ENCODE measurements at regions not wholly inside any gene's neighbourhood (a gene's known extent, or its start where the extent isn't known, plus 50 kb on each side); places are given as distances from the start of the nearest gene placed in this dataset.

DNA sequence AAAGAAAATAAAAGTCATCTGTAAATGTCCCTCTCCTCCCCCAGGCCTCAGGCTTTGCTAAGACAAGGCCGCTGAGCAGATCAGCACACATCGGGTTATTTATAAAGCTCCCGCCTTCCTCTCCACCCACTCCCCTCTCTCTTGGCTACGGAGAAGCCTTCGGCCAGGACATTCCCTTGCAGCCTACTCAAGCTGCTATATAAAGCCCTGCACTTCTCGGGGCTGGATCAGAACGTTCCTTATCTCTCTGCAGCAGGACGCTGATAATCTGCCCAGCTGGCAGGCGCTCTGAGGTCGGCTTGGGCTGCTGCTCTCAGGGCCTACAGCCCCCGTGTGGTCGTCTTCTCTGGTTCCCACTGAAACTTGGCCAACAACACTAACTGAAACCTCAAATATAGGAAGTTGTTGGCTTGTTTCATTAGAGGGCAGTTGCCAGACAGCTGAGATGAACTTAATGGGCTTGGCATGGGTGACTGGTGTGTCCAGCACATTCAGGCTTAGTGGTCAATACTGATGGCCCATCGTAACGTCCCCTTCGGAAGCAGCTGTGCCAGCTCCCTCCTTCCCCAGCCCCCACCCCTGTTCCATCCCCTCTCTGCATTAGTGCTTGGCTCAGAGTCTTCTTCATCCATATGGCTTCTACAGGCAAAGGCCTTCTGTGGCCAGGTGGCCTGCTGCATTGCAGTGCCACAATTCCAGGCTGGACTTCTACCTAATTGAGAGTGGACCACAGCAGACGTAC is 64.6 kb downstream of the IER5 start:
- Mint-ChIP-seq H3K27ac (ENCODE audit: unreplicated experiment) (peak overlapping the region; percentile 41), H3K4me1 (ENCODE audit: low read depth, unreplicated experiment) (peaks cover 15% of the 10 kb centered on the region), H3K36me3 (ENCODE audit: low read depth, unreplicated experiment) (no peaks in the 10 kb centered on the region), H3K4me3 (ENCODE audit: unreplicated experiment) (peak overlapping the region; percentile 58), H3K9me3 (ENCODE audit: unreplicated experiment) (no peaks in the 10 kb centered on the region), H3K27me3 (ENCODE audit: low read depth, unreplicated experiment) (peaks cover 4% of the 10 kb centered on the region)
- Histone ChIP-seq H4K20me1 (ENCODE audit: insufficient read depth, low read length) (no peaks in the 10 kb centered on the region), H3K27me3 (ENCODE audit: insufficient read depth, low read length) (peaks cover 2% of the 10 kb centered on the region), H3K27ac (ENCODE audit: low read depth, low read length) (no peak overlapping the region), H3K4me1 (ENCODE audit: insufficient read depth, low read length) (peaks cover 14% of the 10 kb centered on the region), H3K9ac (ENCODE audit: low read length) (peak overlapping the region; percentile 56), H2AFZ (ENCODE audit: low read depth, low read length) (peak overlapping the region; percentile 74), H3K4me2 (ENCODE audit: low read length) (peak overlapping the region; percentile 72), H3K4me3 (ENCODE audit: insufficient read depth, low read depth, low read length) (no peak overlapping the region), H3K79me2 (ENCODE audit: insufficient read depth, low read length) (no peaks in the 10 kb centered on the region), H3K9me3 (ENCODE audit: insufficient read depth, low read depth, low read length) (no peaks in the 10 kb centered on the region), H3K36me3 (ENCODE audit: insufficient read depth, low read length) (no peaks in the 10 kb centered on the region)
- FAIRE-seq: no peak
- TF ChIP-seq, protein P1, sequence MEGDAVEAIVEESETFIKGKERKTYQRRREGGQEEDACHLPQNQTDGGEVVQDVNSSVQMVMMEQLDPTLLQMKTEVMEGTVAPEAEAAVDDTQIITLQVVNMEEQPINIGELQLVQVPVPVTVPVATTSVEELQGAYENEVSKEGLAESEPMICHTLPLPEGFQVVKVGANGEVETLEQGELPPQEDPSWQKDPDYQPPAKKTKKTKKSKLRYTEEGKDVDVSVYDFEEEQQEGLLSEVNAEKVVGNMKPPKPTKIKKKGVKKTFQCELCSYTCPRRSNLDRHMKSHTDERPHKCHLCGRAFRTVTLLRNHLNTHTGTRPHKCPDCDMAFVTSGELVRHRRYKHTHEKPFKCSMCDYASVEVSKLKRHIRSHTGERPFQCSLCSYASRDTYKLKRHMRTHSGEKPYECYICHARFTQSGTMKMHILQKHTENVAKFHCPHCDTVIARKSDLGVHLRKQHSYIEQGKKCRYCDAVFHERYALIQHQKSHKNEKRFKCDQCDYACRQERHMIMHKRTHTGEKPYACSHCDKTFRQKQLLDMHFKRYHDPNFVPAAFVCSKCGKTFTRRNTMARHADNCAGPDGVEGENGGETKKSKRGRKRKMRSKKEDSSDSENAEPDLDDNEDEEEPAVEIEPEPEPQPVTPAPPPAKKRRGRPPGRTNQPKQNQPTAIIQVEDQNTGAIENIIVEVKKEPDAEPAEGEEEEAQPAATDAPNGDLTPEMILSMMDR (IDR thresholded peaks at IDR 0.05; ENCODE audit: insufficient read depth, low read depth, low read length): peak; percentile 11
- no peak for TF ChIP-seq EZH2 (IDR thresholded peaks at IDR 0.05; ENCODE audit: insufficient read depth, low read length)
- DNase-seq (ENCODE audit: low read depth): peak; percentile 93

DNA sequence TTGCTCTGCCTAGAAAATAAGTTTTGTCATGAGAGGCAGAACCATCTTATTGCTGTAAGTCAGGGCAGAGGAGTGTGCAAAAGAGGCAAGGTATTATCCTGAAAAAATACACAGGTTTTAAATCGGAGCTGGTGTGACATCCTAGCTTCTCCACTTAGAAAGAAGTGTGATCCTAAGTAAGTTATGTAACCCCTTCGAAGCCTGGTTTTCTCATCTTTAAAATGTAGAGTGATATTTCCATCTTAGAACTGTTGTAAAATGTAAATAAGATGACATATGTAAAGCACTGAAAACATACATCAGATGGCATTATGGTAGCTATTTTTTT is 65.1 kb downstream of the IER5 start:
- H3K4me2 ChIP-seq (ENCODE audit: low read length): peak overlapping the region; percentile 72
- H3K27me3 ChIP-seq (ENCODE audit: insufficient read depth, low read length): peaks cover 2% of the 10 kb centered on the region
- H3K27ac ChIP-seq (ENCODE audit: low read depth, low read length): no peak overlapping the region
- H3K9ac ChIP-seq (ENCODE audit: low read length): no peak overlapping the region
- Mint-ChIP-seq H3K9me3 (ENCODE audit: unreplicated experiment) (peaks cover 3% of the 10 kb centered on the region), H3K4me3 (ENCODE audit: unreplicated experiment) (no peak overlapping the region), H3K36me3 (ENCODE audit: low read depth, unreplicated experiment) (no peaks in the 10 kb centered on the region), H3K4me1 (ENCODE audit: low read depth, unreplicated experiment) (peaks cover 15% of the 10 kb centered on the region), H3K27me3 (ENCODE audit: low read depth, unreplicated experiment) (peaks cover 4% of the 10 kb centered on the region), H3K27ac (ENCODE audit: unreplicated experiment) (no peak overlapping the region)
- TF ChIP-seq, protein P1 (IDR thresholded peaks at IDR 0.05; ENCODE audit: insufficient read depth, low read depth, low read length): no peak
- no peak for TF ChIP-seq EZH2 (IDR thresholded peaks at IDR 0.05; ENCODE audit: insufficient read depth, low read length)
- no peak for FAIRE-seq
- no peak overlapping the region for H3K4me3 ChIP-seq (ENCODE audit: insufficient read depth, low read depth, low read length)
- no peaks in the 10 kb centered on the region for H3K79me2 ChIP-seq (ENCODE audit: insufficient read depth, low read length)
- H4K20me1 ChIP-seq (ENCODE audit: insufficient read depth, low read length): no peaks in the 10 kb centered on the region
- H3K36me3 ChIP-seq (ENCODE audit: insufficient read depth, low read length): no peaks in the 10 kb centered on the region
- H2AFZ ChIP-seq (ENCODE audit: low read depth, low read length): no peak overlapping the region
- H3K4me1 ChIP-seq (ENCODE audit: insufficient read depth, low read length): peaks cover 14% of the 10 kb centered on the region
- no peak for DNase-seq (ENCODE audit: low read depth)
- no peaks in the 10 kb centered on the region for H3K9me3 ChIP-seq (ENCODE audit: insufficient read depth, low read depth, low read length)

- Histone ChIP-seq H3K27me3 (ENCODE audit: insufficient read depth, low read length) (peaks cover 2% of the 10 kb centered on the region), H3K4me3 (ENCODE audit: insufficient read depth, low read depth, low read length) (no peak overlapping the region), H3K4me2 (ENCODE audit: low read length) (no peak overlapping the region), H3K27ac (ENCODE audit: low read depth, low read length) (no peak overlapping the region), H4K20me1 (ENCODE audit: insufficient read depth, low read length) (no peaks in the 10 kb centered on the region), H2AFZ (ENCODE audit: low read depth, low read length) (no peak overlapping the region), H3K36me3 (ENCODE audit: insufficient read depth, low read length) (no peaks in the 10 kb centered on the region), H3K9ac (ENCODE audit: low read length) (no peak overlapping the region), H3K9me3 (ENCODE audit: insufficient read depth, low read depth, low read length) (no peaks in the 10 kb centered on the region), H3K4me1 (ENCODE audit: insufficient read depth, low read length) (peaks cover 25% of the 10 kb centered on the region), H3K79me2 (ENCODE audit: insufficient read depth, low read length) (no peaks in the 10 kb centered on the region)
- TF ChIP-seq EZH2 (IDR thresholded peaks at IDR 0.05; ENCODE audit: insufficient read depth, low read length): no peak
- TF ChIP-seq, protein P1 (IDR thresholded peaks at IDR 0.05; ENCODE audit: insufficient read depth, low read depth, low read length): no peak
- Mint-ChIP-seq H3K4me1 (ENCODE audit: low read depth, unreplicated experiment) (peaks cover 15% of the 10 kb centered on the region), H3K4me3 (ENCODE audit: unreplicated experiment) (no peak overlapping the region), H3K27me3 (ENCODE audit: low read depth, unreplicated experiment) (peaks cover 9% of the 10 kb centered on the region), H3K9me3 (ENCODE audit: unreplicated experiment) (peaks cover 4% of the 10 kb centered on the region), H3K27ac (ENCODE audit: unreplicated experiment) (no peak overlapping the region), H3K36me3 (ENCODE audit: low read depth, unreplicated experiment) (no peaks in the 10 kb centered on the region)
- no peak for FAIRE-seq
- DNase-seq (ENCODE audit: low read depth): no peak
These were observed 66.8 kb downstream of the IER5 start for GRCh38 chr1:181155339-181155738.
